ENCODE measurements at regions not wholly inside any gene's neighbourhood (a gene's known extent, or its start where the extent isn't known, plus 50 kb on each side); places are given as distances from the start of the nearest gene placed in this dataset.

DNA sequence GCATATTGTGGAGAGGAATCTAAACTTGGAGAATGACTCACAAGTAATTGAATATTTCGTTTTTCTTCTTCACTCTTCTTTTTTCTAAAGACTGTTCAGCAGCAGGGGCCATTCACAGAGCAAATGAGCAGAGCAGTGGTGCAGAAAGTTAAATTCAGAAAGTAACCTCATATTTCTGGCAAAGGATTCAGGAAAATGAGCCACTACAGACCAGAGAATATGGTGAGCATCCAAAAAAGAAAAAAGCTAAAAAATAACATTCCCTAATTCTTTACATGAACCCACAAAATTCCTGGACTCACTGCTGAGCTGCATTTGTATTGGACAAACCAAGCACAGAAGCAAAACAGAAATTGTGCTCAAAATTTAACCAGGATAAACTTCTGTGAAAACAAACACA is 1486.8 kb upstream of the C9orf72 start:
- H3K79me2 ChIP-seq (ENCODE audit: control insufficient read depth, insufficient read depth, low read length) = no peaks in the 10 kb centered on the region
- no peak overlapping the region for H3K27ac ChIP-seq (ENCODE audit: control insufficient read depth, insufficient read depth)
- RAD21 ChIA-PET (ENCODE audit: unreplicated experiment) = no interaction called here
- TF ChIP-seq, protein P1, sequence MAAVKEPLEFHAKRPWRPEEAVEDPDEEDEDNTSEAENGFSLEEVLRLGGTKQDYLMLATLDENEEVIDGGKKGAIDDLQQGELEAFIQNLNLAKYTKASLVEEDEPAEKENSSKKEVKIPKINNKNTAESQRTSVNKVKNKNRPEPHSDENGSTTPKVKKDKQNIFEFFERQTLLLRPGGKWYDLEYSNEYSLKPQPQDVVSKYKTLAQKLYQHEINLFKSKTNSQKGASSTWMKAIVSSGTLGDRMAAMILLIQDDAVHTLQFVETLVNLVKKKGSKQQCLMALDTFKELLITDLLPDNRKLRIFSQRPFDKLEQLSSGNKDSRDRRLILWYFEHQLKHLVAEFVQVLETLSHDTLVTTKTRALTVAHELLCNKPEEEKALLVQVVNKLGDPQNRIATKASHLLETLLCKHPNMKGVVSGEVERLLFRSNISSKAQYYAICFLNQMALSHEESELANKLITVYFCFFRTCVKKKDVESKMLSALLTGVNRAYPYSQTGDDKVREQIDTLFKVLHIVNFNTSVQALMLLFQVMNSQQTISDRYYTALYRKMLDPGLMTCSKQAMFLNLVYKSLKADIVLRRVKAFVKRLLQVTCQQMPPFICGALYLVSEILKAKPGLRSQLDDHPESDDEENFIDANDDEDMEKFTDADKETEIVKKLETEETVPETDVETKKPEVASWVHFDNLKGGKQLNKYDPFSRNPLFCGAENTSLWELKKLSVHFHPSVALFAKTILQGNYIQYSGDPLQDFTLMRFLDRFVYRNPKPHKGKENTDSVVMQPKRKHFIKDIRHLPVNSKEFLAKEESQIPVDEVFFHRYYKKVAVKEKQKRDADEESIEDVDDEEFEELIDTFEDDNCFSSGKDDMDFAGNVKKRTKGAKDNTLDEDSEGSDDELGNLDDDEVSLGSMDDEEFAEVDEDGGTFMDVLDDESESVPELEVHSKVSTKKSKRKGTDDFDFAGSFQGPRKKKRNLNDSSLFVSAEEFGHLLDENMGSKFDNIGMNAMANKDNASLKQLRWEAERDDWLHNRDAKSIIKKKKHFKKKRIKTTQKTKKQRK (IDR thresholded peaks at IDR 0.05; ENCODE audit: low read depth, low read length) = no peak
- no peak for TF ChIP-seq HDAC2 (IDR thresholded peaks at IDR 0.05)
- TF ChIP-seq, protein P2, sequence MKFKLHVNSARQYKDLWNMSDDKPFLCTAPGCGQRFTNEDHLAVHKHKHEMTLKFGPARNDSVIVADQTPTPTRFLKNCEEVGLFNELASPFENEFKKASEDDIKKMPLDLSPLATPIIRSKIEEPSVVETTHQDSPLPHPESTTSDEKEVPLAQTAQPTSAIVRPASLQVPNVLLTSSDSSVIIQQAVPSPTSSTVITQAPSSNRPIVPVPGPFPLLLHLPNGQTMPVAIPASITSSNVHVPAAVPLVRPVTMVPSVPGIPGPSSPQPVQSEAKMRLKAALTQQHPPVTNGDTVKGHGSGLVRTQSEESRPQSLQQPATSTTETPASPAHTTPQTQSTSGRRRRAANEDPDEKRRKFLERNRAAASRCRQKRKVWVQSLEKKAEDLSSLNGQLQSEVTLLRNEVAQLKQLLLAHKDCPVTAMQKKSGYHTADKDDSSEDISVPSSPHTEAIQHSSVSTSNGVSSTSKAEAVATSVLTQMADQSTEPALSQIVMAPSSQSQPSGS (IDR thresholded peaks at IDR 0.05; ENCODE audit: low read length) = no peak
- TF ChIP-seq NBN (IDR thresholded peaks at IDR 0.05) = no peak
- TF ChIP-seq, protein P3, sequence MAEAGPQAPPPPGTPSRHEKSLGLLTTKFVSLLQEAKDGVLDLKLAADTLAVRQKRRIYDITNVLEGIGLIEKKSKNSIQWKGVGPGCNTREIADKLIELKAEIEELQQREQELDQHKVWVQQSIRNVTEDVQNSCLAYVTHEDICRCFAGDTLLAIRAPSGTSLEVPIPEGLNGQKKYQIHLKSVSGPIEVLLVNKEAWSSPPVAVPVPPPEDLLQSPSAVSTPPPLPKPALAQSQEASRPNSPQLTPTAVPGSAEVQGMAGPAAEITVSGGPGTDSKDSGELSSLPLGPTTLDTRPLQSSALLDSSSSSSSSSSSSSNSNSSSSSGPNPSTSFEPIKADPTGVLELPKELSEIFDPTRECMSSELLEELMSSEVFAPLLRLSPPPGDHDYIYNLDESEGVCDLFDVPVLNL (IDR thresholded peaks at IDR 0.05; ENCODE audit: low read depth, low read length) = no peak
- no peak for TF ChIP-seq KAT2A (conservative IDR thresholded peaks at IDR 0.05; ENCODE audit: control insufficient read depth, low read depth, low read length)
- TF ChIP-seq, protein P4, sequence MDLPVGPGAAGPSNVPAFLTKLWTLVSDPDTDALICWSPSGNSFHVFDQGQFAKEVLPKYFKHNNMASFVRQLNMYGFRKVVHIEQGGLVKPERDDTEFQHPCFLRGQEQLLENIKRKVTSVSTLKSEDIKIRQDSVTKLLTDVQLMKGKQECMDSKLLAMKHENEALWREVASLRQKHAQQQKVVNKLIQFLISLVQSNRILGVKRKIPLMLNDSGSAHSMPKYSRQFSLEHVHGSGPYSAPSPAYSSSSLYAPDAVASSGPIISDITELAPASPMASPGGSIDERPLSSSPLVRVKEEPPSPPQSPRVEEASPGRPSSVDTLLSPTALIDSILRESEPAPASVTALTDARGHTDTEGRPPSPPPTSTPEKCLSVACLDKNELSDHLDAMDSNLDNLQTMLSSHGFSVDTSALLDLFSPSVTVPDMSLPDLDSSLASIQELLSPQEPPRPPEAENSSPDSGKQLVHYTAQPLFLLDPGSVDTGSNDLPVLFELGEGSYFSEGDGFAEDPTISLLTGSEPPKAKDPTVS (IDR thresholded peaks at IDR 0.05; ENCODE audit: low read depth, low read length) = no peak
- CTCF ChIA-PET = no interaction called here
- H2AFZ ChIP-seq (ENCODE audit: control insufficient read depth, low read depth, low read length) = no peak overlapping the region
- no peak overlapping the region for H3K4me2 ChIP-seq (ENCODE audit: control insufficient read depth, insufficient read depth)
- in situ Hi-C loops (cut with MboI) = no loop called here
- SMC1A ChIA-PET (ENCODE audit: uncharacterized antibody, unreplicated experiment) = no interaction called here
- H3K36me3 ChIP-seq (ENCODE audit: control insufficient read depth in 2 of 2, insufficient read depth in 2 of 2, low read length in 1 of 2) = no peaks in the 10 kb centered on the region
- no peak overlapping the region for H3K9ac ChIP-seq (ENCODE audit: control insufficient read depth, insufficient read depth, low read length)
- no peaks in the 10 kb centered on the region for H4K20me1 ChIP-seq (ENCODE audit: control insufficient read depth, insufficient read depth)
- FAIRE-seq (no peak), DNase-seq (ENCODE audit: low read depth, low spot score) (no peak), ATAC-seq (no peak)
- H3K4me1 ChIP-seq (ENCODE audit: control insufficient read depth, insufficient read depth, low read length) = no peaks in the 10 kb centered on the region
- BruUV-seq (replicated peaks) = no TSS peak
- no peak overlapping the region for H3K4me3 ChIP-seq
- 6% methylated on average over 1 of the region's 1 CpG for WGBS (ENCODE audit: insufficient coverage, insufficient replicate concordance, low lambda C conversion rate, missing lambda C conversion rate)
- POLR2A ChIA-PET = no interaction called here
- no peaks in the 10 kb centered on the region for H3K27me3 ChIP-seq (replicated peaks in 1 of 2; ENCODE audit: control insufficient read depth in 2 of 2, insufficient read depth in 2 of 2, low read length in 1 of 2)
- H3K9me3 ChIP-seq (replicated peaks; ENCODE audit: control insufficient read depth, insufficient read depth, low read length) = no peaks in the 10 kb centered on the region
- intact Hi-C loops (cut with micrococcal nuclease; ENCODE audit: unreplicated experiment) = no loop called here
